C4-2B (cell line): ENCODE measurements at regions not wholly inside any gene's neighbourhood (a gene's known extent, or its start where the extent isn't known, plus 50 kb on each side); places are given as distances from the start of the nearest gene placed in this dataset.
A peak's percentile ranks its signal among the peaks of the same experiment; 100 is the strongest.

Experiments used
- H3K27ac ChIP-seq: fragments of 450-650 bp; 2 replicates; pipeline ENCODE4 v1.5.1; 2017
- CTCF ChIP-seq: fragments of 450-650 bp; conservative IDR thresholded peaks from 2 replicates; pipeline ENCODE4 v1.5.1; 2017; ENCODE audit warnings: mild to moderate bottlenecking
- ZFX ChIP-seq: fragments of 450-650 bp; IDR thresholded peaks from 2 replicates; pipeline ENCODE4 v1.6.1; 2017

- TF ChIP-seq CTCF (no peak), ZFX (no peak)
- no peak overlapping the region for H3K27ac ChIP-seq
These were observed 122.4 kb upstream of the ACSL4 start for GRCh38 chrX:109855501-109855900.

GRCh38 chrX:109856974-109857373 is 123.9 kb upstream of the ACSL4 start:
- H3K27ac ChIP-seq: no peak overlapping the region
- TF ChIP-seq CTCF (peak; percentile 84), ZFX (no peak)

GRCh38 chrX:109857584-109858228 is 124.6 kb upstream of the ACSL4 start:
- H3K27ac ChIP-seq: no peak overlapping the region
- TF ChIP-seq CTCF: no peak
- TF ChIP-seq ZFX: no peak

- TF ChIP-seq CTCF: no peak
- no peak for TF ChIP-seq ZFX
- no peak overlapping the region for H3K27ac ChIP-seq
These were observed 125.7 kb upstream of the ACSL4 start for GRCh38 chrX:109858602-109859341.

- TF ChIP-seq CTCF (no peak), ZFX (no peak)
- no peak overlapping the region for H3K27ac ChIP-seq
These were observed 126.6 kb upstream of the ACSL4 start for GRCh38 chrX:109859651-109860050.

- TF ChIP-seq CTCF: no peak
- TF ChIP-seq ZFX: no peak
- no peak overlapping the region for H3K27ac ChIP-seq
These were observed 129.4 kb upstream of the ACSL4 start for GRCh38 chrX:109862433-109862832.

GRCh38 chrX:109863811-109864210 is 130.8 kb upstream of the ACSL4 start:
- TF ChIP-seq ZFX: no peak
- H3K27ac ChIP-seq: no peak overlapping the region
